RWPE1 (cell line): ENCODE measurements at regions not wholly inside any gene's neighbourhood (a gene's known extent, or its start where the extent isn't known, plus 50 kb on each side); places are given as distances from the start of the nearest gene placed in this dataset.

Experiments
- CTCF ChIA-PET: fragments of 350-600 bp; sonication (Branson Sonifier 250); formaldehyde crosslinking; extraction: SDS; loops from one replicate; lab custom pipeline; 2021; lab: Yijun Ruan, JAX
- POLR2A ChIA-PET: fragments of 400-600 bp; formaldehyde crosslinking; extraction: SDS; loops from one replicate; lab custom pipeline; 2020; ENCODE audit warnings: antibody characterized with exemption; ENCODE audit not compliant: low non-redundant PET; lab: Yijun Ruan, JAX
- DNase-seq: peaks from one replicate; pipeline ENCODE4 v3.0.0; 2012; ENCODE audit warnings: low spot score
- H3K27ac ChIP-seq: fragments of 450-650 bp; 2 replicates; pipeline ENCODE4 v1.5.1; 2017
- TF ChIP-seq, protein P1 (sequence below): fragments of 450-650 bp; conservative IDR thresholded peaks from 2 replicates; pipeline ENCODE4 v1.5.1; 2017; ENCODE audit warnings: low read depth, mild to moderate bottlenecking

DNA sequence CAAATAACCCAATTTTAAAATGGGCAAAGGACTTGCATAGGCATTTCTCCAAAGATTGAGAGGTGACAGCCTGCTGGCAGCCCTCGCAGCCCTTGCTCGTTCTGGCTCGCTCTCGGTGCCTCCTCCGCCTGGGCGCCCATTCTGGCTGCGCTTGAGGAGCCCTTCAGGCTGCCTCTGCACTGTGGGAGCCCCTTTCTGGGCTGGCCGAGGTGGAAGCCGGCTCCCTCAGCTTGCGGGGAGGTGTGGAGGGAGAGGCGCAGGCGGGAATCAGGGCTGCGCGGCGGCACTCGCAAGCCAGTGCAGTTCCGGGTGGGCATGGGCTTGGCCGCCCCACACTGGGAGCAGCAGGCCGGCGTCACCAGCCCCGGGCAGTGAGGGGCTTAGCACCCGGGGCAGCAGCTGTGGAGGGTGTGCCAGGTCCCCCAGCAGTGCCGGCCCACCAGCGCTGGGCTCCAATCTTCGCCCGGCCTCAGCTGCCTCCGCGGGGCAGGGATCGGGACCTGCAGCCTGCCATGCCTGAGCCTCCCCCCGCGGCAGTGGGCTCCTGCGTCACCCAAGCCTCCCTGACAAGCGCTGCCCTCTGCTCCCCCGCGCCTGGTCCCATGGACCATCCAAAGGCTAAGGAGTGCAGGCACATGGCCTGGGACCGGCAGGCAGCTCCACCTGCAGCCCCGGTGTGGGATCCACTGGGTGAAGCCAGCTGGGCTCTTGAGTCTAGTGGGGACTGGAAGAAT, 54.0 kb upstream of the GALNT17 start:
- DNase-seq: no peak
- TF ChIP-seq, protein P1, sequence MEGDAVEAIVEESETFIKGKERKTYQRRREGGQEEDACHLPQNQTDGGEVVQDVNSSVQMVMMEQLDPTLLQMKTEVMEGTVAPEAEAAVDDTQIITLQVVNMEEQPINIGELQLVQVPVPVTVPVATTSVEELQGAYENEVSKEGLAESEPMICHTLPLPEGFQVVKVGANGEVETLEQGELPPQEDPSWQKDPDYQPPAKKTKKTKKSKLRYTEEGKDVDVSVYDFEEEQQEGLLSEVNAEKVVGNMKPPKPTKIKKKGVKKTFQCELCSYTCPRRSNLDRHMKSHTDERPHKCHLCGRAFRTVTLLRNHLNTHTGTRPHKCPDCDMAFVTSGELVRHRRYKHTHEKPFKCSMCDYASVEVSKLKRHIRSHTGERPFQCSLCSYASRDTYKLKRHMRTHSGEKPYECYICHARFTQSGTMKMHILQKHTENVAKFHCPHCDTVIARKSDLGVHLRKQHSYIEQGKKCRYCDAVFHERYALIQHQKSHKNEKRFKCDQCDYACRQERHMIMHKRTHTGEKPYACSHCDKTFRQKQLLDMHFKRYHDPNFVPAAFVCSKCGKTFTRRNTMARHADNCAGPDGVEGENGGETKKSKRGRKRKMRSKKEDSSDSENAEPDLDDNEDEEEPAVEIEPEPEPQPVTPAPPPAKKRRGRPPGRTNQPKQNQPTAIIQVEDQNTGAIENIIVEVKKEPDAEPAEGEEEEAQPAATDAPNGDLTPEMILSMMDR: no peak
- no peak overlapping the region for H3K27ac ChIP-seq
- ChIA-PET CTCF (no interaction called here), POLR2A (no interaction called here)
